ENCODE measurements at regions not wholly inside any gene's neighbourhood (a gene's known extent, or its start where the extent isn't known, plus 50 kb on each side); places are given as distances from the start of the nearest gene placed in this dataset.

DNA sequence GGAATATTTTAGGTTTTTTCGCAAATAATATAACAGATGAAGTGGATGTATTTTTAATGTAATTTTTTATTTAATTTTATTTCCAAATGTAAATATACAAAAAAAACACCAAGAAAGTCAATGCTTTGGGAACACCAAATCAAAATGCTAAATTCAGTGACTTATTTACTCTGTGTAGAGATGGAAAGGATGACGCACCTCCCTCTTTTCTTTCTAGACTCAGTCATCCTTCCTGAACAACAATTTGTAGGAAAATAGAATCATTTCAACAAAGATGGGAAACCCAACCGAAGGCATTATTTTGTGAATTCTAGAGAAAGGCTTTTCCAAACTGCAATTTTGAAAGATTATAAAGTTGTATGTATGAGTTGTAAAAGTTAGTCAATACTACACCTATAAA is 57.7 kb downstream of the CCER1 start:
- no peaks in the 10 kb centered on the region for H3K9me3 ChIP-seq (ENCODE audit: low read length)
- no peaks in the 10 kb centered on the region for H3K79me2 ChIP-seq (replicated peaks; ENCODE audit: insufficient read depth, low read length)
- no peaks in the 10 kb centered on the region for H3F3A ChIP-seq (ENCODE audit: insufficient read depth, low read length, poor library complexity, severe bottlenecking)
- no peak overlapping the region for H3K4me3 ChIP-seq (ENCODE audit: low read length)
- H3K9ac ChIP-seq (ENCODE audit: low read length), result no peak overlapping the region
- H3K4me2 ChIP-seq (ENCODE audit: low read length), result no peak overlapping the region
- no peaks in the 10 kb centered on the region for H4K20me1 ChIP-seq (ENCODE audit: insufficient read depth)
- no peaks in the 10 kb centered on the region for H3K27me3 ChIP-seq (ENCODE audit: insufficient read depth, low read depth, low read length)
- no peak overlapping the region for H2AFZ ChIP-seq (ENCODE audit: low read depth, low read length)
- TF ChIP-seq, protein P1, sequence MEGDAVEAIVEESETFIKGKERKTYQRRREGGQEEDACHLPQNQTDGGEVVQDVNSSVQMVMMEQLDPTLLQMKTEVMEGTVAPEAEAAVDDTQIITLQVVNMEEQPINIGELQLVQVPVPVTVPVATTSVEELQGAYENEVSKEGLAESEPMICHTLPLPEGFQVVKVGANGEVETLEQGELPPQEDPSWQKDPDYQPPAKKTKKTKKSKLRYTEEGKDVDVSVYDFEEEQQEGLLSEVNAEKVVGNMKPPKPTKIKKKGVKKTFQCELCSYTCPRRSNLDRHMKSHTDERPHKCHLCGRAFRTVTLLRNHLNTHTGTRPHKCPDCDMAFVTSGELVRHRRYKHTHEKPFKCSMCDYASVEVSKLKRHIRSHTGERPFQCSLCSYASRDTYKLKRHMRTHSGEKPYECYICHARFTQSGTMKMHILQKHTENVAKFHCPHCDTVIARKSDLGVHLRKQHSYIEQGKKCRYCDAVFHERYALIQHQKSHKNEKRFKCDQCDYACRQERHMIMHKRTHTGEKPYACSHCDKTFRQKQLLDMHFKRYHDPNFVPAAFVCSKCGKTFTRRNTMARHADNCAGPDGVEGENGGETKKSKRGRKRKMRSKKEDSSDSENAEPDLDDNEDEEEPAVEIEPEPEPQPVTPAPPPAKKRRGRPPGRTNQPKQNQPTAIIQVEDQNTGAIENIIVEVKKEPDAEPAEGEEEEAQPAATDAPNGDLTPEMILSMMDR (IDR thresholded peaks at IDR 0.05; ENCODE audit: poor library complexity, severe bottlenecking), result no peak
- TF ChIP-seq EP300 (conservative IDR thresholded peaks at IDR 0.05; ENCODE audit: poor library complexity, severe bottlenecking), result no peak
- no peak for TF ChIP-seq POLR2AphosphoS5 (IDR thresholded peaks at IDR 0.05)
- H3K36me3 ChIP-seq (ENCODE audit: insufficient read depth, low read length), result no peaks in the 10 kb centered on the region
- H3K9me2 ChIP-seq (ENCODE audit: insufficient read depth, low read length), result no peaks in the 10 kb centered on the region
- no peak overlapping the region for H3K27ac ChIP-seq (ENCODE audit: low read length)

DNA sequence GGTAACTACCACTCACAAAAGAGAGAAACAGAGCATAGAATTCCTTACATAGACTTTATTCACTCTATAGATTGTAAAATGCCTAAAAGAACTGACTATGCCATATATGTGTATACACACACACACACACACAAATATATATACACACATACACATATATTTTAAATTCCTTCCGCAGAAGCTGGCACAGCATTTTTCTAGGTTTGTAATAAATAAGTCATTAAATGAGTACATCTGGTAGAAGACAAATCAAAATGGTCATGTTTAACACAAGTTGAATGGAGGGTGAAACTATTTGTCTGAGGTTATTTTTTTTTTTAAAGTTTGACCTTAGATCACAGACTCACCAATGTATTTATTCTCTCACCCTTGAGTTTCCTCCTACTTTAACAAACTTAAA is 58.2 kb downstream of the CCER1 start:
- TF ChIP-seq RAD21 (conservative IDR thresholded peaks at IDR 0.05) (no peak), MXI1 (conservative IDR thresholded peaks at IDR 0.05; ENCODE audit: poor library complexity, severe bottlenecking) (no peak)

DNA sequence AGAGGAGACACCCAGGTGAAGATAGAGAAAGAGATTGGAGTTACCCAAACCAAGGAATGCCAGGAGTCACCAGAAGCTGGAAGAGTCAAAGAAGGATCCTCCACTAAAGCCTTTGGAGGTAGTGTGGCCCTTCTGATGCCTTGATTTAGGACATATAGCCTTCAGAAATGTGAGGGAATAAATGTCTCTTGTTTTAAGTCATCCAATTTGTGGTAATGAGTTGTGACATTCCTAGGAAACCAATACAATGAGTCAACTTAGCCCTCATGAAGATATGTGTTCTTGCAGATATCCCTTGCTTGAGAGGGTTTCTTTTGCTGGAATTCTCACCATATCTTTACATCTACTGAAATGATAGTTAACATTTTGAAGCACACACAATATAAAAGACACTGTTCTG is 58.8 kb downstream of the CCER1 start:
- Histone ChIP-seq H3K79me2 (replicated peaks; ENCODE audit: insufficient read depth, low read length) (no peaks in the 10 kb centered on the region), H4K20me1 (ENCODE audit: insufficient read depth) (no peaks in the 10 kb centered on the region), H3K27ac (ENCODE audit: low read length) (no peak overlapping the region), H3K4me3 (ENCODE audit: low read length) (no peak overlapping the region), H2AFZ (ENCODE audit: low read depth, low read length) (no peak overlapping the region), H3F3A (ENCODE audit: insufficient read depth, low read length, poor library complexity, severe bottlenecking) (no peaks in the 10 kb centered on the region), H3K9me3 (ENCODE audit: low read length) (no peaks in the 10 kb centered on the region), H3K9me2 (ENCODE audit: insufficient read depth, low read length) (no peaks in the 10 kb centered on the region), H3K9ac (ENCODE audit: low read length) (no peak overlapping the region), H3K36me3 (ENCODE audit: insufficient read depth, low read length) (no peaks in the 10 kb centered on the region), H3K4me2 (ENCODE audit: low read length) (no peak overlapping the region), H3K27me3 (ENCODE audit: insufficient read depth, low read depth, low read length) (no peaks in the 10 kb centered on the region)
- TF ChIP-seq, protein P1 (IDR thresholded peaks at IDR 0.05; ENCODE audit: poor library complexity, severe bottlenecking), result no peak
- no peak for TF ChIP-seq SMC3 (conservative IDR thresholded peaks at IDR 0.05; ENCODE audit: poor library complexity)
- no peak for TF ChIP-seq RAD21 (conservative IDR thresholded peaks at IDR 0.05)
- no peak for TF ChIP-seq EP300 (conservative IDR thresholded peaks at IDR 0.05; ENCODE audit: poor library complexity, severe bottlenecking)
- no peak for TF ChIP-seq TAF1 (IDR thresholded peaks at IDR 0.05; ENCODE audit: low read depth)
- no peak for TF ChIP-seq MXI1 (conservative IDR thresholded peaks at IDR 0.05; ENCODE audit: poor library complexity, severe bottlenecking)
- TF ChIP-seq EZH2 (IDR thresholded peaks at IDR 0.05; ENCODE audit: borderline replicate concordance, insufficient read depth, low read length, poor library complexity, severe bottlenecking), result no peak
- TF ChIP-seq, protein P2, sequence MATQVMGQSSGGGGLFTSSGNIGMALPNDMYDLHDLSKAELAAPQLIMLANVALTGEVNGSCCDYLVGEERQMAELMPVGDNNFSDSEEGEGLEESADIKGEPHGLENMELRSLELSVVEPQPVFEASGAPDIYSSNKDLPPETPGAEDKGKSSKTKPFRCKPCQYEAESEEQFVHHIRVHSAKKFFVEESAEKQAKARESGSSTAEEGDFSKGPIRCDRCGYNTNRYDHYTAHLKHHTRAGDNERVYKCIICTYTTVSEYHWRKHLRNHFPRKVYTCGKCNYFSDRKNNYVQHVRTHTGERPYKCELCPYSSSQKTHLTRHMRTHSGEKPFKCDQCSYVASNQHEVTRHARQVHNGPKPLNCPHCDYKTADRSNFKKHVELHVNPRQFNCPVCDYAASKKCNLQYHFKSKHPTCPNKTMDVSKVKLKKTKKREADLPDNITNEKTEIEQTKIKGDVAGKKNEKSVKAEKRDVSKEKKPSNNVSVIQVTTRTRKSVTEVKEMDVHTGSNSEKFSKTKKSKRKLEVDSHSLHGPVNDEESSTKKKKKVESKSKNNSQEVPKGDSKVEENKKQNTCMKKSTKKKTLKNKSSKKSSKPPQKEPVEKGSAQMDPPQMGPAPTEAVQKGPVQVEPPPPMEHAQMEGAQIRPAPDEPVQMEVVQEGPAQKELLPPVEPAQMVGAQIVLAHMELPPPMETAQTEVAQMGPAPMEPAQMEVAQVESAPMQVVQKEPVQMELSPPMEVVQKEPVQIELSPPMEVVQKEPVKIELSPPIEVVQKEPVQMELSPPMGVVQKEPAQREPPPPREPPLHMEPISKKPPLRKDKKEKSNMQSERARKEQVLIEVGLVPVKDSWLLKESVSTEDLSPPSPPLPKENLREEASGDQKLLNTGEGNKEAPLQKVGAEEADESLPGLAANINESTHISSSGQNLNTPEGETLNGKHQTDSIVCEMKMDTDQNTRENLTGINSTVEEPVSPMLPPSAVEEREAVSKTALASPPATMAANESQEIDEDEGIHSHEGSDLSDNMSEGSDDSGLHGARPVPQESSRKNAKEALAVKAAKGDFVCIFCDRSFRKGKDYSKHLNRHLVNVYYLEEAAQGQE (IDR thresholded peaks at IDR 0.05; ENCODE audit: borderline replicate concordance), result no peak
- TF ChIP-seq POLR2AphosphoS5 (IDR thresholded peaks at IDR 0.05), result no peak

More for the DNA sequence above, 58.2 kb downstream of the CCER1 start:
- Histone ChIP-seq H3F3A (ENCODE audit: insufficient read depth, low read length, poor library complexity, severe bottlenecking) (no peaks in the 10 kb centered on the region), H3K36me3 (ENCODE audit: insufficient read depth, low read length) (no peaks in the 10 kb centered on the region), H3K9me3 (ENCODE audit: low read length) (no peaks in the 10 kb centered on the region), H4K20me1 (ENCODE audit: insufficient read depth) (no peaks in the 10 kb centered on the region), H3K4me3 (ENCODE audit: low read length) (no peak overlapping the region), H2AFZ (ENCODE audit: low read depth, low read length) (no peak overlapping the region), H3K9me2 (ENCODE audit: insufficient read depth, low read length) (no peaks in the 10 kb centered on the region), H3K4me2 (ENCODE audit: low read length) (no peak overlapping the region), H3K27ac (ENCODE audit: low read length) (no peak overlapping the region), H3K27me3 (ENCODE audit: insufficient read depth, low read depth, low read length) (no peaks in the 10 kb centered on the region), H3K79me2 (replicated peaks; ENCODE audit: insufficient read depth, low read length) (no peaks in the 10 kb centered on the region), H3K9ac (ENCODE audit: low read length) (no peak overlapping the region)

Data from neural cell (in vitro differentiated cells).